HG02973 (cell line): ENCODE measurements at regions not wholly inside any gene's neighbourhood (a gene's known extent, or its start where the extent isn't known, plus 50 kb on each side); places are given as distances from the start of the nearest gene placed in this dataset.
"Not testable (repeated sequence)": the region's sequence is repeated elsewhere in the genome, so short reads cannot be mapped to it uniquely, and the experiment has no call there.

Source experiments
- ATAC-seq: cut with Tn5 transposase; IDR thresholded peaks from one replicate; pipeline ENCODE4 v1.9.1; 2021; ENCODE audit warnings: moderate library complexity; ENCODE audit not compliant: unreplicated experiment

DNA sequence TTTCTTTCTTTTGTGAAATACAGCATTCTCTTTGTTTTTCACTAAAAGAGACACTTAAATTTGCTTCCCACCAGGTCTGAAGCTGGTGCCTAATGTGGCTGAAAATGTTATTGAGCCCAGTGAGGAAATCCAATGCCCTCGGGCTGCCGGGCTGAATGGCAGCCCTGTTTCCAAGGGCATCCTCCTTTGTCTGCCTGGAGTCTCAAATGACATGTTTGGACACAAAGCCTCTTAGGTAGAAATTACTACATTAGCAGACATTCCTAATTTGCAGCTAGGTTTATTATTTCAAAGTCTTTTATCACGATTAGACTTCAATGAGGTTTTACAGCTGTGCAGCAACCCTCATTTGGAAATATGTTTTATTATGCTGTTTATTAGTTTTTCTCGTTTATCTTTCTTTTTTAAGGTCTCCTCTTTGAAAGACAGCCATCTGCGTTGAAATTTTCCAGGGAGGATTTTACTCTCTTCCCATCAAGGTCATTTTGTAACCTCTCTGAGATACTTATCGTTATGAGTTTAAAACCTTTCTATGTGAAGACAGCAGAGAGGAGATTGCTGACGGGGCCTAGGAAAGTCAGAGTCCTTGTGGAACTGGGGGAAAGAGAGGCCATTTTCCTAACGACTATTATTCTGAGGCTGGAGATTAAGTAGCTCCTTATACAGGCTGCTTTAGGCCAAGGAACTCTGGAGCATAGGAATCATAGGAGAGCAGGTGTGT, 59.0 kb upstream of the ZNF532 start:
- no peak for ATAC-seq

DNA sequence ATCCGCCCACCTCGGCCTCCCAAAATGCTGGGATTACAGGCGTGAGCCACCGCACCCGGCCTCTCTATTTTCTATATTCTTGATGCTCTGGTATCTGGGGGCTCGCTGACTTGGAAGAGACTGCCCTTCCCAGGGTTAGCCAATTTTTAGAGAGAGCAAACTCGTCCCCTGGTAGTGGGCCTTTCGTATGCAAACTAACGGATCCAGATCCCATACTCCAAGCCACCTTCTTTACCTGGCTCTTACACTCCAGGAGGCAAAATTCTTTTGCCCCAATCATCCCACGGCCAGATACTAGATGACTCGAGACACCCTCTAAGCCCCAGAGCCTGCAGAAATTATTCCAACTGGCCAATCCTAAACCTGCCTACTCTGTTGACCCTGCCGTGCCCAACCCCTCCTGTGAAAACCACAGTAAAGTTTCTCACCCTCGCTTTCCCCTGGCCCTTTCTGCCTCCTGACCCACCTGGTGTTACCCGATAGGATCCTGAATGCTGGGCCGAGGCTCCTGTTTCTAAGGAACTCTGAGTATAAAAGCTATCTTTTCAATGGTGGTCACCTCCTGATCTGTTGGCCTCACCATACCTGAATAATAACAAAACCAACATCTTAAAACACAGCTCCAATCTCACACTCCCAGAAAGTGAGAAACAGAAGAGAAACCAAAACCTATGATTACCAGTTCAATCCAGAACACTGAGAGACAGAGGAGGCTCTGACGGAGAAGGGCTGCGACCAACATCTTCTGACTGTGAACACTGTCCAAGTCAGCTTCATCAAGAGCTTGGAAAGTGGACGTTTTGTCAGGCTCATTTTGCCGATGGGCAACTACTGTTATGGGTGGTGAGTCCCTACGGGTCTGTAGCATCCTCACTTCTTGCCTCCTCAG, 57.6 kb upstream of the ZNF532 start:
- ATAC-seq = peak; percentile 88

GRCh38 chr18:58807766-58808165, 56.9 kb upstream of the ZNF532 start:
- no peak for ATAC-seq

- no peak for ATAC-seq
Observed at GRCh38 chr18:58808349-58808748, 56.3 kb upstream of the ZNF532 start.

- ATAC-seq = not testable (repeated sequence)
Observed at GRCh38 chr18:58811859-58812258, 52.8 kb upstream of the ZNF532 start.

DNA sequence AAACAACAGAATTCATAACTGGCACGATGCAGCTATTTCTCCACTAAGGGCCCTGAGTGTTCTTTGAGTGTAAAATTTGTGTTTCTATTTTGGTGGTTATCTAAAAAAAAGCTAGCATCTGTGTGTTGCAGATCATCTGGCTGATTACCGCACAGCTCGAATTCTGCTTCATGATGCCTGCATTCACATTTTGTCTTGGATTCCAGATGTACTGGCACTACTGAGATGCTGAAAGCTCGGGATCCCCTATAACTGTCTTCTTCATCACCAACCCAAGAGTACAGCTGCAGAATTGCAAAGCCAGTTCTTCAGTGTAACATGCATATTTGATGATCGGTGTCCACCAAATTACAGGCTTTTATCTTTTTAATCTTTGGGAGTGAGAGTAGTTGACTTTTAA, 51.6 kb upstream of the ZNF532 start:
- no peak for ATAC-seq

GRCh38 chr18:58813561-58814225, 51.0 kb upstream of the ZNF532 start:
- ATAC-seq = no peak

DNA sequence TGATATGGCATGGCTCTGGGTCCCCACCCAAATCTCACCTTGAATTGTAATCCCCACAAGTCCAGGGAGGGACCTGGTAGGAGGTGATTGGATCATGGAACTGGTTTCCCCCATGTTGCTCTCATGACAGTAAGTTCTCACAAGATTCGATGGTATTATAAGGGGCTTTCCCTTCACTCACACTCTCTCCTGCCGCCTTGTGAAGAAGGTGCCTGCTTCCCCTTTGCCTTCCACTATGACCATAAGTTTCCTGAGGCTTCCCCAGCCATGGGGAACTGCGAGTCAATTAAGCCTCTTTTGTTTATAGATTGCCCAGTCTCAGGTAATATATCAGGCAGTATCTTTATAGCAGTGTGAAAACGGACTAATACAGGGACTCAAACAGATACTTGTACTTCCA, 50.4 kb upstream of the ZNF532 start:
- no peak for ATAC-seq
